ENCODE measurements at regions not wholly inside any gene's neighbourhood (a gene's known extent, or its start where the extent isn't known, plus 50 kb on each side); places are given as distances from the start of the nearest gene placed in this dataset.
"Not testable (repeated sequence)": the region's sequence is repeated elsewhere in the genome, so short reads cannot be mapped to it uniquely, and the experiment has no call there.

GRCh38 chr11:7143908-7144307 lies 55.1 kb downstream of the RBMXL2 start:
- no peak for DNase-seq

- DNase-seq: not testable (repeated sequence)
Measured at GRCh38 chr11:7150104-7150503, 61.3 kb downstream of the RBMXL2 start.

GRCh38 chr11:7154881-7155361 lies 66.1 kb downstream of the RBMXL2 start:
- peak; percentile 71 for DNase-seq

GRCh38 chr11:7160814-7161489 lies 72.2 kb downstream of the RBMXL2 start:
- DNase-seq: no peak

- DNase-seq: peak; percentile 14
Measured at GRCh38 chr11:7165911-7166310, 77.1 kb downstream of the RBMXL2 start.

GRCh38 chr11:7167976-7168740 lies 79.4 kb downstream of the RBMXL2 start:
- no peak for DNase-seq

- DNase-seq: no peak
Measured at GRCh38 chr11:7168741-7168990, 79.9 kb downstream of the RBMXL2 start.

GRCh38 chr11:7170431-7170830 lies 81.3 kb upstream of the SYT9 start:
- DNase-seq: no peak

GRCh38 chr11:7175007-7175406 lies 76.7 kb upstream of the SYT9 start:
- no peak for DNase-seq

GRCh38 chr11:7186190-7186589 lies 65.5 kb upstream of the SYT9 start:
- DNase-seq: no peak

GRCh38 chr11:7186676-7187075 lies 65.0 kb upstream of the SYT9 start:
- DNase-seq: no peak

GRCh38 chr11:7192785-7193184 lies 58.9 kb upstream of the SYT9 start:
- DNase-seq: not testable (repeated sequence)

GRCh38 chr11:7196396-7197146 lies 55.1 kb upstream of the SYT9 start:
- DNase-seq: no peak

GRCh38 chr11:7197469-7197868 lies 54.2 kb upstream of the SYT9 start:
- DNase-seq: no peak

All from NCI-H446 treated with DMSO at 0.1 percent for 48 hours (cell line).